Activated CD4-positive, alpha-beta T cell treated with anti-CD3 and anti-CD28 coated beads, Interleukin-2, amount 50 U/mL, for 24 hours (primary cell): ENCODE measurements at regions not wholly inside any gene's neighbourhood (a gene's known extent, or its start where the extent isn't known, plus 50 kb on each side); places are given as distances from the start of the nearest gene placed in this dataset.
"Not testable (repeated sequence)": the region's sequence is repeated elsewhere in the genome, so short reads cannot be mapped to it uniquely, and the experiment has no call there.

Source experiments
- DNase-seq, 2 donors: peaks; one replicate each; pipeline ENCODE4 v3.0.0-alpha.2; 2020; ENCODE audit warnings: low read depth in 1 of 2, low spot score in 1 of 2

DNA sequence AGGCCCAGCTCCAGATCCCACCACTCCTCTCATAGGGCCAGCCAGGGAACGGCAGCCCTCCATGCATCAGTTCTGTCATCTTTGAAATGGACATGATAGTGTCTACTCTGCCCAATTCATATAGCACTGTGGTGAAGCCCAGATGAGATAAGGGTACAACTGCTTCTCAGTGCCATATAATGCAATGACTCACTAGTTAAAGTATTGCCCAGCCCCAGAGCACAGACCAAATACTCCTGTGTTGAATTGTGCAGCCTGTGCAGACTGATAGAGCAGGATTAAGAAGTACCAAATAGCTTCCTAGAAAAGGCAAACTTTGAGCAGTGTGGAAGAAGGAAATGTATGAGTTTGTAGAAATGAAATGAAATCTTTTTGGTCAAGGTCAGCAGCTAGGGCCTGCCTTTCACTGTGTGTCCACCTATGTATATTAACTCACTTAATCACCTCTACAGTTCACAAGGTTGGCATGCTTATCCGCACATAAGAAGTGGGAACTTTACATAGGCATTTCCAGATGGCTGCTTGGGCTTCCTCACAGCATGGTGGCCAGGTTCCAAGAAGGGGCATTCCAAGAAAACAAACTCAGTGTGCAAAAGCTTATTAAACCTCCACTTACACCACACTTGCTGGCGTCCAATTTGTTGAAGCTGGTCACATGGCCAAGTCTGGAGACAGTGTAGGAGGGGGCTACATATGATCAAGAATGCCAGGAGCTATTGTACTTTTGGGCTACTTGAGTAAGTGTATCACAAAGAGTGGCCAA lies 102.8 kb upstream of the COPS8 start:
- DNase-seq = no peak

DNA sequence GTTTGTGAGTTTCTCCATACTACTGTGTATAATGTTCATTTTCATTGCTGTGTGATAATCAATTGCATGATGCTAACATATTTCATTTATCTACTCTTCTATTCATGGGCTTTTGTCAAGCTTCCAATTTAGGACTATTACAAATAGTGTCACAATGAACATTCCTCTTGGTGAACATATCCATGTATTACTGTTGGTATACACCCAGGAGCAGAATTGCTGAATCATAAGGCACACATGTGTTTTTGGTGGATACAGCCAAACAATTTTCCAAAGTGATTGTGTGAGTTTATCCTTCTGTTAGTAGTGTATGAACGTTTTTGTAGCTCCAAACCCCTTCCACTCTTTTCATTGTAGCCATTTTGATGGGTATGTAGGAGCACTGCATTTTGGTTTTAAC lies 101.6 kb upstream of the COPS8 start:
- DNase-seq = no peak

DNA sequence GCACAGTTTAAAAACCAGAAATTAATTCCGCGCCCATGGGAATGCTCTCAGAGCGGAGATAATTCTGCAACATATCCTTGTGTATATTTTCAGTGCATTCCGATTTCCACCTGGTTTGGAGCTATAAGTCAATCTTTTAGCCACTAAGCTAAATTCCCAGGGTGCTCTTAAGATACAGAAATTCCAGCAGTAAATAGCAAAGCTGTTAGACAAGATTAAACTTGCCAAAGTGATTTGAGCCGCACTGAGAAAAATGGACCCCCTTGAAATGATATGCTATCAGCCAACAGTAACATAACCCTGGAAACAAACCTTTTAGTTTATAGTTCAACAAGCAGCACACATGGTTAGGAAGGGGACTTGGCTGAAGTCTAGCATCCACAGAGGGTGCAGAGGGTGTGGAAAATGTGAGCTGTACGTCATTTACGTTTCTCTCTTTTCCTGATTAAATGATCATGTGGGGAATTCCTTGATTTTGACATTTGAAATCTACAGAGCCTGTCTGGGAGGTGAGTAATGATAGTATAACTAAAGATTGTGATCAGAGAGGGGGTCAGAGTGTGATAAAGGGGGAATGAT lies 99.8 kb upstream of the COPS8 start:
- DNase-seq = no peak

DNA sequence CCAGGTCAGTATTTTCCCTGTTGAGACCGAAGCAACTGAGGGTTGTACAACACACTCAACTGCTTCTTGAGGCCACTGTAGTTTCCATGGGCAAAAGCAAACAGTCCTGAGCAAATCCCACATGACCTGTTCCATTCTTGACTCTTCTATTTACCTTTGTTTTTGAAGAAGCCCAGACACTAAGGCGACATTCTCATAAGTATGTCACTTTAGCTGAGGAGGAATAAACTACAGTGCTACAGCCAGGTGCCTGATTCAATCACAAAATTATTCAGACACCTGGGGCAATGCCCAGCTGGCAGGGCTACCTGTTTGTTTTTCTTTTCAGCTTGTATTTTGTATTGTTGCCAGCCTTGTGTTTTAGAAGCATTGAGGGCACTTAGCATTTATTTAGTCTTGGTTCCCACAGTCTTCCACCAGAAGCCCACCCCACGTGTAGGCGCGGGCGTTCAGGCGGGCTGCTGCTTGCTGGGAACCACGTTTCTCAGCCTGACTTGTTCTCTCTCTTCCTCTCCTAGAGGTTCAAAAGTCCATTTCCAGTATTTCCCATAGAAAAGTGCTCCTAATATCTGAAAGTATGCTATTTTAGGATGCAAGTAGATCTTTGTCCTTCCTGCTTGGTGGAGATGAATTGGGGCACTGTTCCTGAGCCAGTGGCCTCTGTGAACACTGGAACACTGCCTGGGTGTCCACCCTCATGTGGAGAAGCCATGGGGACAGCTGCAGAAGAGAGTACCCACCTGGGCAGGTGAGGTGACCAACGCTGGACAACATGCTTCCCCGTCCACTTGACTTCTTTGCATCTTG lies 99.0 kb upstream of the COPS8 start:
- no peak for DNase-seq

DNA sequence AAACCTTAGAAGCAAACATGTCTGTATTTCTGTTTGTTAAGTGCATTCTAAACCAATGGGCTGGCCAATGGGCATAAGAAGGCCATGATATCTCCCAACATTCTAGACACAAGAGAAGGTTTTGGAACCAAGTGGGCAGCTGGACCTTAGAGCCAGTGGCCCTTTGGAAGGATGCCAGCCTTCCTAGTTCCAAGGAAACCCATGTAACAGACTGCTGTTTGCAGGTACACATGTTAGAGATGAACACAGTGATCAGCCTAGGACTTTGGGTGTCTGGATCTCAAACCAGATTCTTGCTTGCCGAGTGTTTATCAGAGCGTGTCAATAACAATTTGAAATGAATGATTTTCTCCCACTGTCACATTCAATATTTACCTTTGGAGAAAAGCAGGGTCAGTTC lies 97.5 kb upstream of the COPS8 start:
- DNase-seq = no peak

DNA sequence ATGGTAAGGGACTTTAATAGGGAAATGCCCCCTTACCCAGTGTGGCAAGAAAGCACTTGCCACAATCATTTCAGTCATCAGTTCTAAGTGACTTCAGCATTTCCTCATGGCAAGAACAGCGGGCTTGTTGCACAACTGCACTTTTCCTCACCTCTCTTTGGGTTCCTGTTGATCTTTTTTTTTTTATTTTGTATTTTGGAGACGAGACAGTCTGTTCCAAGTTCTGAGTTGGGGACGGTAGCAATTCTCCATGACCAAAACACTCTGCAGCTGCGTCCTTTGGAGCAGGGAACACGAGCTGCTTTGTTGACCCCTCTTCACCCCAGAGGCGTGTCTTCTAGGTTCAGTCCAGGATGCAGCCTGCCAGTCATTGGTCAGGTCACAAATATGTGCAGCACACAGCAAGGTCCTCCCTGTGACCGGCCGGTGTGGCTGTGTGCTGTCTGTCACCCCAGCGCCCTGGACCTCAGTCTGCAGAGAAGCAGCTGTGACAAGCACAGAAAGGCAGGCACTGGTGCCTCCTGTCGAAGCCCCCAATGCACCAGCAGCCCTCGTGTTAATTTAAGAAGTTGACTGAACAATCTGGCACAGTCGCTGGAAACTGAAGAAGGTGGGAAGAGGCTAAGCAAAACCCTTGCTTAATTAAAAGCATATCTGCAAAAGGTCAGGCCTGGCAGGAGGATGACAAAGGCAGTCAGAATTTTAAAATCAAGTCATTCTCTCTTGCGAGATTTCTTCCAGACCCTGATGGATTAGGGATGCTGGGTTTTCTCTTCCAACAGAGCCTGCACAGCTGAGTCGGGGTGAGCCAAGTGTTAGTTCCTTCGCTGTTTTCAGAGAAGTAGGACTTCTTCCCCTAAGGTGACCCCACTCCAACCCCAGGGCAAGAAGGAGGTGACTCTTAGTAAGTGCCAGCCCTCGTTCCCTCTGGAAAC lies 96.7 kb upstream of the COPS8 start:
- no peak for DNase-seq

DNA sequence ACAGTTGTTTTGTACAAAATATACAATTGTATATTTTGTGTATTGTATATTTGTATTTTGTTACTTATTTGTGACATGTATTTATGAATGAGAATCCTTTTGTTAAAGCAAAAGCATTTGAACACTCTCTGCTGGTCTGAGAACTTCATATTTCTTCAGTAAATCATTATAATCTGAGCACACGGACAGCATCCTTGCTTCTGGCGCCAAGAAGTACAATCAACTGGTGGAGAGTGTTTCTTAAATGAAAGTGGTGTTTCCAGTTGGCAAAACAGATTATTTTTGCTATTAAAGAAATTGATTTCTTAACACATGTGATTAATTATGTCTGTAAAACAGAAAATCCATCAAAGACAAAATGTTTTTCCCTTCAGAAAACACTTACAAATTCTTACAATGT lies 95.1 kb upstream of the COPS8 start:
- no peak for DNase-seq

DNA sequence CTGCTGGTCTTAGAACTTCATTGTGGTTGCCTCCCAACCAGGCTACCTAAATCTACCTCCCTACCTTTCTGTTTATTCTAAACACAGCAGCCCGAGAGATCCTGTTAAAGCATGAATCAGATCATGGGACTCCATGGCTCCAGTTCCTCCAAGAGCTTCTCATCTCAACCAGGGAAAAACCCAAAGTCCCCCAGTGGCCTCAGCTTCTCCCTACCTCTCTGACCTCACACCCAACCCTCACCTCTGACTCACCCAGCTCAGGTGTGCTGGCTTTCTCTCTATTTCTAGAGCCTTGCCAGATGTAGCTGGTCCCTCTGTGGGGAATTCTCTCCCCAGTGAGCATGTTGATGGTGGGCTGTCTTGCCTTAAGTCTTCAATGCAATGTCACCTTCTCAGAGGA lies 93.8 kb upstream of the COPS8 start:
- no peak for DNase-seq

DNA sequence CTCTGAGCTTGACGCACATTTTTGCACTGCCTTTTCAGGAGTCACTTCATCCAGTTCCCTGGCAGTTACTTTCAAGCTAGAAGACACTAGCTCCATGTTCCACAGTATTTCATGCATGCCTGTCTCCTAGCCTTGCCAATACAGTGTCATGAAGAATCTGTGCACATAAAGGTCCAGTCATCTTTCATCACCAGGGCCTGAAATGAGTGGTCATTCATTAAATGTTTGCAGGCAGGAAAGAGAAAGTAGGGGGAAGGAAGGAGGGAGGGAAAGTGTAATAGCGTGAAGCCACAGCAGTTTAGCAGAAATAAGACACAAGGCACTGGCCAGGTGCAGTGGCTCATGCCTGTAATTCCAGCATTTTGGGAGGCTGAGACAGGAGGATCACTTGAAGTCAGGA lies 92.4 kb upstream of the COPS8 start:
- no peak for DNase-seq

DNA sequence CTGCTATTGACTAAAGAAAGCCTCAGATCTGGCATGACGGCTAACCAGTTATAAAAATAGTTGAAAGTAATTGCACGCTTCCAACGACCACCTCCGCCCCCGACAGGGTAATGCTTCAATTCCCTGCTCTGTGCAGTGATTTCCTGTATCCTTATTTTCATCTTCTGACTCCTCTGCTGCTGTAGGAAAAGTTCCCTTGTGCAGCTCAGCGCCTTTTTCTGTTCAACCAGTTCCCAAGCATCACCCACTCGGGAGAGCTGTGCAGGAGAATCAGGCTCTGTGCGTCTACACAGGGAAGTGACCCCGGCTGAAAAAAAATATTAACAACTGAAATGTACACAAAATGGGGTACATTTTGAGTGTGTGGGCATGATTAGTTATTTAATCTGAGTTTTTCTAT lies 91.3 kb upstream of the COPS8 start:
- no peak for DNase-seq

DNA sequence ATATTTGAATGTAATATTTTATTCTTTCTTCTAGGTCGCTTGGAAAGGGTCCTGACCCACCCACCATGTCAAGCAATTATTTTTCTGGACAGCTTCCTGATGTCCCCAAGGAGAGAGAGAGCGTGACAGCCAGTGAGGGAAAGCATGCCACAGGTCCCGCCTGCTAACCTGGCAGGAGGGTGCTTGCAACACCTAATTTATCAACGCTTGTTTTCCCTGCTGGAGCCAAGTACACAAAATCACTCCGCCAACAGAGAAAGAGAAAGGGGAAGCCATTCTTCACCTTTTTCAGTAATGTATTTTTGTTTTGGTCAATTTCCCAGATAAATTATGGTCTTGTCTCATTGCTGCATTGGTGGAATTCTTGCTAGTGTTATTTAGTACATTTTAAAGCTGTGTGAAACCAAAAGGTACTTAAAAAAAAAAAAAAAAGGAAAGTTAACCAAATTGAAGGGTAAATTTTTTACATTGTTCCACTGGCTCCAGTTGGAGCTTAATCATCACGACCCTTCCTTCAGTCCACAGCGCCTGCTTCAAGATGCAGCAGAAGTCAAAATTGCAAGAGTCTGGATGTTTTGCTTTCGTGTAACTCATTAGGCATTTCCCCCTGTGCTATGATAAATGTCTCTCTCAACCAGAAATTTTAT lies 88.5 kb upstream of the COPS8 start:
- no peak for DNase-seq

DNA sequence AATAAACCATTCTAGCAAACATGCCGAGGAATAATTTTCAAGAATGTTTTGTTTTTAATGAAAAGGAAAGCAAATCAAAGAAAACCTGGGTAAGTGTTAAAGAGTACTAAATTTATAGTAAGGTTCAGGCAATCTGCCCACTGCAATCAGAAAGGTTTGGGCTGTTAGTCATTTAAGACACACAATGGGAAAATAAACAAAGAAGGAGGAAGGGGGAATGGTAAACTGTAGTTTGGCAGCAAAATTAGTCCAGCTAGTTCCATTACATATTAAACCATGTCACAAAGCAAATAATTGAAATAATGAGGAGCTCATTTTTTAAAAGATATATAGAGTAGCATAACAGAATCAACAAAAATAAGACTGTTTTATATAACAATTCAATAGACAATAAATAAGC lies 87.5 kb upstream of the COPS8 start:
- DNase-seq = no peak

DNA sequence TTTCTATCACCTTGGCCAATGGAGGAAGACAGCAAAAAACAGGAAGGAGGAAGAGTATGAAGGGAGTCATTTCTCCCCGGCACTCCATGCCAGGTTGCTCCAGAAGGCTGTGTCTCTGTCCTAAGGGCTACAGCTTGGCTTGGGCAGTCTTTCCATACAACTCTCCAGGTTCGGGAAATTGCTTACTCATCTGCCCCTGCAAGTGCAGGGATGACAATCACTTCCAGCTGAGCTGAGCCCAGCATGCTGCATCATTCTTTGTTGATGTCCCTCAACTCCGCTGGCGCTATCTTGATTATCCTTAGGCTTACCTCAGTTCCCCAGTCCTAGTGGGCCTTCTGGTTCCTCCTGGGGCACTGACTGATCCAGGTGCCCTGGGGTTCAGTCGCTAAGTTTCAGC lies 86.9 kb upstream of the COPS8 start:
- DNase-seq = no peak

DNA sequence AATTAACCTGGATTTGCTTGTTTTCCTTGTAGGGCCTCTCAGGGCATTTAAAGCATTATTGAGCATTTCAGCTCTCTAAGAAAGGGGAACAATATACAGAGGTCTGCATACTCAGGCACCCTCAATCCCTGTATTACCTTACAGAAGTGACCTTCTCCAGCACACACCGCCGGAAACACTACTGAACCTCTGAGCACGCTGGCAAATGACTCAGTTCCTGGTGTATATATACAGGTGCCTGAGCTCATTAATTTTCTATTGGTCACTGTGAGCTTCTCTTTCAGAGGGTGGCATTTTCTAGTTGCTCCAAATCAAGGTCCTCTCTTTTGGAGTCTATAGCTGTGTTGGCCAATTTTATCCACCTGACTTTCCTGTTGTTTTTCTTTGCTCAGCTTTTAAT lies 85.2 kb upstream of the COPS8 start:
- no peak for DNase-seq

DNA sequence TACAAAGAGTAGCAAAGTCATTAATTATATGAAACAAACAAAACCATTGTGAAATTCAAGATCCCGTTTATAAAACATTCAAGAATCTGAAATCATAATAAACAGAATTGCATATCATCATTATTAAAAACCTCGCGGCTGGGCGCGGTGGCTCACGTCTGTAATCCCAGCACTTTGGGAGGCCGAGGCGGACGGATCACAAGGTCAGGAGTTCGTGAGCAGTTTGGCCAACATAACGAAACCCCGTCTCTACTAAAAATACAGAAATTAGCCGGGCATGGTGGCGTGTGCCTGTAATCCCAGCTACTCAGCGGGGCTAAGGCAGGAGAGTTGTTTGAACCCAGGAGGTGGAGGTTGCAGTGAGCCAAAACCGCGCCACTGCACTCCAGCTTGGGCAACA lies 80.3 kb upstream of the COPS8 start:
- DNase-seq = not testable (repeated sequence)

DNA sequence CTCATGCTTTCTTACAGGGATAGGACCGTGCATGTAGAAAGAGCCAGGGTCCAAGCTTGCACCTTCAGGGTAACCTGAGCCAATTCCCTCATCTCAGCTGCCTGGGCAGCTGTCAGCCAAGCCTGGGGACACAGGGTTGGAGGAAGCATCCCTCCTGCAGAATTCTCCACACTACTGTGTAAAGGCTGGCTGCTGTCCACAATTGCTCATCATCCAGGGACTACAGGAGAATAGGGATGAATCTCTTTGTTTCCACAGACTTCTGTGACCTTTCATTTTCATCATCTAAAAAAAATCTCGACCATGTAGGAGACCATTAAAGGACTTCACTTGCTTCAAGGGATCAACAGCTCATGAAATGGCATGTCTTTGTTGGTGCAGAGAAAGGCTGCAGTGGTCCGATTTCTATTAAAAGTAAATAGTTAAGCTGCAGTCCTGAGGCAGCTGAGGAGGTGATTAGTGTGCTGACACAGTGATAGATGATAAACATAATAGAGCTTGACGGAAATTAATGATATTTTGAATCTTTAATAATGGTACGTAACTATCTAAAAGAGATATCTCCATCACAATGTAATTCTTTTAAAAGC lies 74.4 kb upstream of the COPS8 start:
- DNase-seq = no peak

DNA sequence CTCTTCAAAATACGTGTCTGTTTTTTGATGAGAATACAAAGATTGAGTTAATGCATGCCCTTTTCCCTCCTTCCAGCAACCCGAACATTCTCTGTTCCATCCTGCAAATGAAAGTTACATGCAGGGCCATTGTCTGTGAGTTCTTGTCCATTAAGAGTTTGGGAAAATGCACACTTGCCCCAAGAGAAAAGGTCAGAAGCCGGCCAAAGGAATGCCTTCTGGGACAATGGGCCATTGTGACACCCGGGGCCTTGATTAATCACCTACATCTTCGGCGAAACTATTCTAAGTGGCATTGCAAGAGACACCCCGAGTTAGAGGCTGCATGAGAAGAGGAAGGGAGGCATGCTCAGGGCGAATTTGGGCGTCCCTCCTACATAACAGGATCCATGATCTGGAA lies 73.7 kb upstream of the COPS8 start:
- DNase-seq = no peak

DNA sequence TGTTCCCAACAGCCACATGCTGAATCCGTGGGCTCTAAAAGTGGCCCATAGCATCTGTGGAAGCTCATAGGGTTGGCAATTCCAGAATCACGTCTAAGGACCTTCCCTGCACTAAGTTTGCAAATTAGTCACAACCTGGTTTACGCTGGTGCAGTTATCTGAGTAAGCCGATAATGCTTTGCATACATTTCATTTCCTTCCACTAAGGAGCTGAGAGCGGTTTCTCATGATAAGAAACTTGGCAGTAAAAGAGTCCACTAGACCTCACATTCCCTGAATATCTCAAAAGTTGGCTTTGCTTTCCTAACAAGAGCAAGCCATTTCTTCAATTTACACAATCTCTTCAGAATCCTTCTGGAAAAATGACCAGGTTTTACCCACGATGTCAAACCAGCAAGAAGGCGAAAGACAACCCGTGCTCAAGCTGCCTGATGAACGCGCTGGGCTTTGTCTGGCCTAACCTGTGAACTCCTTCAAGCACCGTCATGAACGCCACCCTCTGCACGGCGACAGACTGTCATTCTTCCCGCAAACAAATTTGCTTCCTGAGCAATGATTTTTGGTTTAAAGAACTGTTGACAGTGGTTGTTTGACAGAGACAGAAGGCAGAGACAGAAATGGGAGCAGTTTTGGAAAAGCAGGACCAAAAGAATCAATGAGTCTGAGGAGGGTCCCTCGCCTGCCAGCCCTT lies 73.0 kb upstream of the COPS8 start:
- no peak for DNase-seq

DNA sequence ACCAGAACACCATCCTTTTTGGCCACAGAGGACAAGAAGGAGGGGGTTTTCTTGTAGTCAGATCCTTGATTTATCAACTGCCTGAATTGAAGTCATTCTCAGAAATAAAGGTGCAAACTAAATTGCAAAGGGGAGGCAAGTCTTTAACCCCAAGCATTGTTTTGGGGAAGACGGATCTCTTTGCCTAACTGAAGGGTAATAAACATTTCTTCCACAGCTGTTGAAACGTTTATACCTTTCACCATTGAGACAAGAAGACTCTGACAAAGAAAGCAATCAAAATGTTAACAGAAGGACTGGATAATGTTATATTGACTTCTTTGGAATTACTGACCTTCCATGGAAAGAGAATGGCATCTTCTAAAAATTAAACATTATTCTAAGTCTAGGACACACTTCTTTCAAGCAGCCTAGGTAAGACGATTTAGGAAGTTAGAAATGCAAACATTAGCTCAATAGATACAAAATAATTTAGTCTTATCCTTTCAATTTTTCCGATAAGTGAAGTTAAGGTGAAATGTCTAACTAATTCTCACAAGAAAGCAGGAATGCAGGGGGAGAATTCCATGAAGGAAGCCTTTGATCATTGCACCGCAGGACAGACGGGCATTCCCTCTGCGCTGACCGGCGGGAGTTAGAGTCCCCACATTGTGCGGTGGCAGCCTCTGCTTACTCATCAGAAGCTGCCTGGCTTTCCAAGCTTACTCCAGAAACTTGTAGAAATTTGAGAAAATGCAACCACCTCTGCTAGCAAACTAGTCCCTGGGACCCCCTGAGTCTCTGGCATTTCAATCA lies 69.4 kb upstream of the COPS8 start:
- DNase-seq = no peak
